ENCODE measurements at regions not wholly inside any gene's neighbourhood (a gene's known extent, or its start where the extent isn't known, plus 50 kb on each side); places are given as distances from the start of the nearest gene placed in this dataset.
"Not testable (repeated sequence)": the region's sequence is repeated elsewhere in the genome, so short reads cannot be mapped to it uniquely, and the experiment has no call there.

- TF ChIP-seq, protein P1, sequence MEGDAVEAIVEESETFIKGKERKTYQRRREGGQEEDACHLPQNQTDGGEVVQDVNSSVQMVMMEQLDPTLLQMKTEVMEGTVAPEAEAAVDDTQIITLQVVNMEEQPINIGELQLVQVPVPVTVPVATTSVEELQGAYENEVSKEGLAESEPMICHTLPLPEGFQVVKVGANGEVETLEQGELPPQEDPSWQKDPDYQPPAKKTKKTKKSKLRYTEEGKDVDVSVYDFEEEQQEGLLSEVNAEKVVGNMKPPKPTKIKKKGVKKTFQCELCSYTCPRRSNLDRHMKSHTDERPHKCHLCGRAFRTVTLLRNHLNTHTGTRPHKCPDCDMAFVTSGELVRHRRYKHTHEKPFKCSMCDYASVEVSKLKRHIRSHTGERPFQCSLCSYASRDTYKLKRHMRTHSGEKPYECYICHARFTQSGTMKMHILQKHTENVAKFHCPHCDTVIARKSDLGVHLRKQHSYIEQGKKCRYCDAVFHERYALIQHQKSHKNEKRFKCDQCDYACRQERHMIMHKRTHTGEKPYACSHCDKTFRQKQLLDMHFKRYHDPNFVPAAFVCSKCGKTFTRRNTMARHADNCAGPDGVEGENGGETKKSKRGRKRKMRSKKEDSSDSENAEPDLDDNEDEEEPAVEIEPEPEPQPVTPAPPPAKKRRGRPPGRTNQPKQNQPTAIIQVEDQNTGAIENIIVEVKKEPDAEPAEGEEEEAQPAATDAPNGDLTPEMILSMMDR (IDR thresholded peaks at IDR 0.05; ENCODE audit: control insufficient read depth, insufficient read depth, low read depth, low read length, missing control alignments): no peak
- DNase-seq (ENCODE audit: low read depth): no peak
These were observed 57.6 kb upstream of the CROT start for GRCh38 chr7:87287738-87288341.

GRCh38 chr7:87288742-87289141 is 56.7 kb upstream of the CROT start:
- not testable (repeated sequence) for H3K4me3 ChIP-seq (ENCODE audit: control insufficient read depth, low read depth, low read length); DNase-seq (ENCODE audit: low read depth)

More at GRCh38 chr7:87287738-87288341, 57.6 kb upstream of the CROT start:
- H3K4me3 ChIP-seq (ENCODE audit: control insufficient read depth, low read depth, low read length): no peak overlapping the region

DNA sequence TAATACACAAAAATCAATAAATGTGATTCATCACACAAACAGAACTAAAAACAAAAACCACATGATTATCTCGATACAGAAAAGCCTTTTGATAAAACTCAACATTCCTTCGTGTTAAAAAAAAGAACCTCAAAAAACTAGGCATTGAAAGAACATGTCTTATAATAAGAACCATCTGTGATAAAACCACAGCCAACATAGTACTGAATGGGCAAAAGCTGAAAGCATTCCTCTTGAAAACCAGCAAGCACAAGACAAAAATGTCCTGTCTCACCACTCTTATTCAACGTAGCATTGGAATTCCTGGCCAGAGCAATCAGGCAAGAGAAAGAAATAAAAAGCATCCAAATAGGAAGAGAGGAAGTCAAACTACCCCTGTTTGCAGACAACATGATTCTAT is 49.9 kb upstream of the CROT start:
- peak; percentile 14 for DNase-seq (ENCODE audit: low read depth)
- not testable (repeated sequence) for H3K4me3 ChIP-seq (ENCODE audit: control insufficient read depth, low read depth, low read length)

Measured in AG09309 (cell line).